Thyroid gland (tissue), 4 donors: ENCODE measurements at regions not wholly inside any gene's neighbourhood (a gene's known extent, or its start where the extent isn't known, plus 50 kb on each side); places are given as distances from the start of the nearest gene placed in this dataset.

Experiments used
- DNase-seq, 2 donors: peaks; one replicate each; pipeline ENCODE4 v3.0.0-alpha.2; 2019
- H3K27ac ChIP-seq, 3 donors: fragments of 200-600 bp; sonication (generic); 1 replicate in 2 of 3; 2 replicates in 1 of 3; pipeline ENCODE4 v1.5.1; 2016 to 2019; ENCODE audit warnings: mild to moderate bottlenecking in 1 of 3, moderate library complexity in 1 of 3
- H3K27me3 ChIP-seq: fragments of 200-600 bp; sonication (generic); one replicate; pipeline ENCODE4 v1.5.1; 2019
- H3K36me3 ChIP-seq, 2 donors: fragments of 200-600 bp; sonication (generic); one replicate each; pipeline ENCODE4 v1.5.1; 2016 to 2019
- H3K4me1 ChIP-seq, 2 donors: fragments of 200-600 bp; sonication (generic); one replicate each; pipeline ENCODE4 v1.5.1; 2017 to 2019
- H3K4me3 ChIP-seq, 3 donors: fragments of 200-600 bp; sonication (generic); replicated peaks in 1 of 3; 1 replicate in 2 of 3; 2 replicates in 1 of 3; pipeline ENCODE4 v1.5.1; 2016; ENCODE audit warnings: mild to moderate bottlenecking in 1 of 3
- H3K9me3 ChIP-seq: fragments of 200-600 bp; sonication (generic); one replicate; pipeline ENCODE4 v1.5.1; 2017
- POLR2A ChIP-seq, 2 donors: fragments of 450-650 bp; IDR thresholded peaks; one replicate each; pipeline ENCODE4 v1.6.1; 2017; ENCODE audit warnings: antibody characterized with exemption in 2 of 2, mild to moderate bottlenecking in 2 of 2, moderate library complexity in 1 of 2
- WGBS, 2 donors: methylation state at CpG; one replicate each; pipeline ENCODE4 v1.1.5; 2017; 5-methylcytosine and 5-hydroxymethylcytosine counted together
- intact Hi-C: fragments of 100-400 bp; cut with DNase I; formaldehyde crosslinking; loops from one replicate; pipeline ENCODE4 v1.15.1; 2023
- TF ChIP-seq, protein P1 (sequence below), 6 experiments: fragments of 200-600 bp in 3 of 6; fragments of 450-650 bp in 3 of 6; sonication (generic) in 3 of 6; IDR thresholded peaks; one replicate each; pipeline ENCODE4 v1.5.1; 2016 to 2019; ENCODE audit warnings: antibody characterized with exemption in 6 of 6, mild to moderate bottlenecking in 2 of 6, inconsistent platforms in 1 of 6, moderate library complexity in 1 of 6

GRCh38 chr15:23750179-23750578, 63.1 kb upstream of the NDN start:
- H3K27me3 ChIP-seq, result no peaks in the 10 kb centered on the region
- H3K4me1 ChIP-seq, result no peaks in the 10 kb centered on the region
- no peaks in the 10 kb centered on the region for H3K36me3 ChIP-seq
- no peak overlapping the region for H3K27ac ChIP-seq
- H3K9me3 ChIP-seq, result no peaks in the 10 kb centered on the region
- no peak overlapping the region for H3K4me3 ChIP-seq
- no peak for DNase-seq
- 77 to 80% methylated on average over 4 of the region's 4 CpGs for WGBS, 2 donors
- intact Hi-C loops, result no loop called here
- TF ChIP-seq POLR2A (IDR thresholded peaks at IDR 0.05), result no peak
- TF ChIP-seq, protein P1, sequence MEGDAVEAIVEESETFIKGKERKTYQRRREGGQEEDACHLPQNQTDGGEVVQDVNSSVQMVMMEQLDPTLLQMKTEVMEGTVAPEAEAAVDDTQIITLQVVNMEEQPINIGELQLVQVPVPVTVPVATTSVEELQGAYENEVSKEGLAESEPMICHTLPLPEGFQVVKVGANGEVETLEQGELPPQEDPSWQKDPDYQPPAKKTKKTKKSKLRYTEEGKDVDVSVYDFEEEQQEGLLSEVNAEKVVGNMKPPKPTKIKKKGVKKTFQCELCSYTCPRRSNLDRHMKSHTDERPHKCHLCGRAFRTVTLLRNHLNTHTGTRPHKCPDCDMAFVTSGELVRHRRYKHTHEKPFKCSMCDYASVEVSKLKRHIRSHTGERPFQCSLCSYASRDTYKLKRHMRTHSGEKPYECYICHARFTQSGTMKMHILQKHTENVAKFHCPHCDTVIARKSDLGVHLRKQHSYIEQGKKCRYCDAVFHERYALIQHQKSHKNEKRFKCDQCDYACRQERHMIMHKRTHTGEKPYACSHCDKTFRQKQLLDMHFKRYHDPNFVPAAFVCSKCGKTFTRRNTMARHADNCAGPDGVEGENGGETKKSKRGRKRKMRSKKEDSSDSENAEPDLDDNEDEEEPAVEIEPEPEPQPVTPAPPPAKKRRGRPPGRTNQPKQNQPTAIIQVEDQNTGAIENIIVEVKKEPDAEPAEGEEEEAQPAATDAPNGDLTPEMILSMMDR (IDR thresholded peaks at IDR 0.05), result no peak

GRCh38 chr15:23750776-23751175, 63.7 kb upstream of the NDN start:
- TF ChIP-seq POLR2A (IDR thresholded peaks at IDR 0.05), result no peak
- TF ChIP-seq, protein P1 (IDR thresholded peaks at IDR 0.05), result no peak
- no peaks in the 10 kb centered on the region for H3K9me3 ChIP-seq
- H3K4me3 ChIP-seq, result no peak overlapping the region
- H3K27me3 ChIP-seq, result no peaks in the 10 kb centered on the region
- no peak overlapping the region for H3K27ac ChIP-seq
- no peaks in the 10 kb centered on the region for H3K36me3 ChIP-seq
- intact Hi-C loops, result no loop called here
- 72 to 73% methylated on average over 1 of the region's 1 CpG for WGBS, 2 donors
- DNase-seq, result no peak
- H3K4me1 ChIP-seq, result no peaks in the 10 kb centered on the region

- WGBS, 2 donors, result 42 to 94% methylated on average over 2 of the region's 2 CpGs
- DNase-seq, result no peak
- Histone ChIP-seq H3K27me3 (no peaks in the 10 kb centered on the region), H3K27ac (no peak overlapping the region), H3K4me3 (no peak overlapping the region), H3K9me3 (no peaks in the 10 kb centered on the region), H3K36me3 (no peaks in the 10 kb centered on the region), H3K4me1 (no peaks in the 10 kb centered on the region)
- TF ChIP-seq, protein P1 (IDR thresholded peaks at IDR 0.05), result no peak
- no peak for TF ChIP-seq POLR2A (IDR thresholded peaks at IDR 0.05)
- intact Hi-C loops, result no loop called here
These were observed 66.1 kb upstream of the NDN start for GRCh38 chr15:23753248-23753647.

- no peaks in the 10 kb centered on the region for H3K36me3 ChIP-seq
- intact Hi-C loops, result no loop called here
- no peak overlapping the region for H3K4me3 ChIP-seq
- TF ChIP-seq POLR2A (IDR thresholded peaks at IDR 0.05), result no peak
- TF ChIP-seq, protein P1 (IDR thresholded peaks at IDR 0.05), result no peak
- H3K27me3 ChIP-seq, result no peaks in the 10 kb centered on the region
- DNase-seq, result no peak
- 54 to 58% methylated on average over 7 of the region's 7 CpGs for WGBS, 2 donors
- H3K4me1 ChIP-seq, result no peaks in the 10 kb centered on the region
- no peaks in the 10 kb centered on the region for H3K9me3 ChIP-seq
- no peak overlapping the region for H3K27ac ChIP-seq
These were observed 71.8 kb upstream of the NDN start for GRCh38 chr15:23758891-23759290.

GRCh38 chr15:23760024-23760423, 72.9 kb upstream of the NDN start:
- TF ChIP-seq, protein P1 (IDR thresholded peaks at IDR 0.05), result no peak
- no peak for TF ChIP-seq POLR2A (IDR thresholded peaks at IDR 0.05)
- intact Hi-C loops, result no loop called here
- Histone ChIP-seq H3K9me3 (no peaks in the 10 kb centered on the region), H3K27ac (no peak overlapping the region), H3K4me1 (no peaks in the 10 kb centered on the region), H3K4me3 (no peak overlapping the region), H3K36me3 (no peaks in the 10 kb centered on the region), H3K27me3 (no peaks in the 10 kb centered on the region)
- no peak for DNase-seq
- 34 to 42% methylated on average over 4 of the region's 4 CpGs for WGBS, 2 donors
